Mesenchymal stem cell (in vitro differentiated cells and primary cell): ENCODE measurements at regions not wholly inside any gene's neighbourhood (a gene's known extent, or its start where the extent isn't known, plus 50 kb on each side); places are given as distances from the start of the nearest gene placed in this dataset.
"Not testable (repeated sequence)": the region's sequence is repeated elsewhere in the genome, so short reads cannot be mapped to it uniquely, and the experiment has no call there.

Experiments used
- DNase-seq: peaks from one replicate; pipeline ENCODE4 v3.0.0-alpha.2; 2013
- H2AFZ ChIP-seq: one replicate; pipeline ENCODE4 v1.6.1; 2013; ENCODE audit warnings: low read depth, mild to moderate bottlenecking, control low read depth, inconsistent platforms, low read length, moderate library complexity
- H2AK5ac ChIP-seq: 2 replicates; pipeline ENCODE4 v1.6.1; 2013; ENCODE audit warnings: low read length, moderate library complexity, mild to moderate bottlenecking, inconsistent platforms; ENCODE audit not compliant: severe bottlenecking
- H2BK120ac ChIP-seq: one replicate; pipeline ENCODE4 v1.6.1; 2013; ENCODE audit warnings: low read depth, mild to moderate bottlenecking, inconsistent platforms, low read length, moderate library complexity
- H2BK12ac ChIP-seq, 2 experiments: one replicate each; pipeline ENCODE4 v1.6.1; 2013; ENCODE audit warnings: inconsistent platforms in 2 of 2, low read length in 2 of 2, mild to moderate bottlenecking in 2 of 2, moderate library complexity in 2 of 2, control low read depth in 1 of 2
- H2BK15ac ChIP-seq: one replicate; pipeline ENCODE4 v1.6.1; 2013; ENCODE audit warnings: mild to moderate bottlenecking, low read depth, inconsistent platforms; ENCODE audit not compliant: poor library complexity, severe bottlenecking
- H2BK5ac ChIP-seq: 2 replicates; pipeline ENCODE4 v1.6.1; 2013; ENCODE audit warnings: low read depth, mild to moderate bottlenecking, low read length, control low read depth, inconsistent platforms; ENCODE audit not compliant: poor library complexity, severe bottlenecking
- H3K14ac ChIP-seq, 2 experiments: one replicate each; pipeline ENCODE4 v1.6.1; 2013; ENCODE audit warnings: inconsistent platforms in 2 of 2, low read length in 2 of 2, control low read depth in 1 of 2, mild to moderate bottlenecking in 1 of 2, moderate library complexity in 1 of 2
- H3K18ac ChIP-seq, 2 experiments: one replicate each; pipeline ENCODE4 v1.6.1; 2013; ENCODE audit warnings: inconsistent platforms in 2 of 2, low read length in 2 of 2, control low read depth in 1 of 2, low read depth in 1 of 2, mild to moderate bottlenecking in 1 of 2
- H3K23ac ChIP-seq, 2 experiments: one replicate each; pipeline ENCODE4 v1.6.1; 2013; ENCODE audit warnings: inconsistent platforms in 2 of 2, low read length in 2 of 2, mild to moderate bottlenecking in 2 of 2, moderate library complexity in 2 of 2, control low read depth in 1 of 2
- H3K27ac ChIP-seq: 2 replicates; pipeline ENCODE4 v1.5.1; 2013; ENCODE audit warnings: mild to moderate bottlenecking, moderate library complexity, low read length, control low read depth, inconsistent platforms; ENCODE audit not compliant: poor library complexity, severe bottlenecking
- H3K27me3 ChIP-seq, 2 experiments: 2 replicates each; pipeline versions ENCODE4 v1.6.1 to v1.7.0; 2013; ENCODE audit warnings: low read length in 2 of 2, mild to moderate bottlenecking in 2 of 2, moderate library complexity in 2 of 2, control low read depth in 1 of 2, inconsistent platforms in 1 of 2; ENCODE audit not compliant: control insufficient read depth in 1 of 2, insufficient read depth in 1 of 2
- H3K36me3 ChIP-seq, 2 experiments: 2 replicates each; pipeline versions ENCODE4 v1.6.1 to v1.7.0; 2013; ENCODE audit warnings: low read length in 2 of 2, control low read depth in 1 of 2, inconsistent platforms in 1 of 2, low read depth in 1 of 2, mild to moderate bottlenecking in 1 of 2; ENCODE audit not compliant: insufficient read depth in 2 of 2, control insufficient read depth in 1 of 2
- H3K4ac ChIP-seq, 2 experiments: one replicate each; pipeline ENCODE4 v1.6.1; 2013; ENCODE audit warnings: inconsistent platforms in 2 of 2, low read length in 2 of 2, mild to moderate bottlenecking in 2 of 2, moderate library complexity in 2 of 2, control low read depth in 1 of 2, low read depth in 1 of 2
- H3K4me1 ChIP-seq: 2 replicates; pipeline ENCODE4 v1.6.1; 2013; ENCODE audit warnings: low read depth, low read length, control low read depth; ENCODE audit not compliant: control insufficient read depth, insufficient read depth
- H3K4me2 ChIP-seq: 2 replicates; pipeline ENCODE4 v1.6.1; 2013; ENCODE audit warnings: low read length, mild to moderate bottlenecking, inconsistent platforms; ENCODE audit not compliant: poor library complexity, severe bottlenecking
- H3K4me3 ChIP-seq, 2 experiments: 2 replicates each; pipeline versions ENCODE4 v1.5.1 to v1.7.0; 2013; ENCODE audit warnings: low read length in 2 of 2, mild to moderate bottlenecking in 2 of 2, control low read depth in 1 of 2, low read depth in 1 of 2; ENCODE audit not compliant: insufficient read depth in 1 of 2
- H3K79me1 ChIP-seq: replicated peaks from 2 replicates; pipeline ENCODE4 v1.6.1; 2013; ENCODE audit warnings: mild to moderate bottlenecking, control low read depth, low read length, inconsistent platforms; ENCODE audit not compliant: poor library complexity, severe bottlenecking
- H3K9ac ChIP-seq: 2 replicates; pipeline ENCODE4 v1.7.0; 2013; ENCODE audit warnings: mild to moderate bottlenecking, low read length, moderate library complexity
- H3K9me3 ChIP-seq: 2 replicates; pipeline ENCODE4 v1.7.0; 2013; ENCODE audit warnings: mild to moderate bottlenecking, low read length; ENCODE audit not compliant: control insufficient read depth
- H4K8ac ChIP-seq: one replicate; pipeline ENCODE4 v1.6.1; 2013; ENCODE audit warnings: inconsistent platforms, mild to moderate bottlenecking, low read length, moderate library complexity
- H4K91ac ChIP-seq: one replicate; pipeline ENCODE4 v1.6.1; 2013; ENCODE audit warnings: mild to moderate bottlenecking, low read length, inconsistent platforms
- WGBS: methylation state at CpG from one replicate; pipeline ENCODE4 v1.1.7; 2013; ENCODE audit warnings: mixed read lengths; 5-methylcytosine and 5-hydroxymethylcytosine counted together

GRCh38 chr20:52302051-52302450, 110.5 kb upstream of the ZFP64 start:
- H2AK5ac ChIP-seq, H3K14ac ChIP-seq: not testable (repeated sequence)
- 96% methylated on average over 6 of the region's 6 CpGs for WGBS

GRCh38 chr20:52295556-52295955, 104.0 kb upstream of the ZFP64 start:
- Histone ChIP-seq H2BK15ac (no peak overlapping the region), H2BK12ac (no peak overlapping the region), H3K4ac (no peak overlapping the region), H2AFZ (no peak overlapping the region), H3K27me3 (peaks cover 0 to 2% of the 10 kb centered on the region in 2 experiments), H2BK120ac (no peak overlapping the region), H3K18ac (no peak overlapping the region), H3K4me3 (no peak overlapping the region), H3K9ac (no peak overlapping the region), H2BK5ac (no peak overlapping the region), H3K4me1 (no peaks in the 10 kb centered on the region), H3K4me2 (no peak overlapping the region), H3K79me1 (no peaks in the 10 kb centered on the region), H3K36me3 (no peaks in the 10 kb centered on the region), H2AK5ac (no peak overlapping the region), H3K23ac (no peak overlapping the region), H4K91ac (no peak overlapping the region), H3K27ac (no peak overlapping the region), H3K14ac (no peak overlapping the region), H3K9me3 (peaks cover 9% of the 10 kb centered on the region), H4K8ac (no peak overlapping the region)
- DNase-seq, result peak; percentile 69
- 66% methylated on average over 7 of the region's 7 CpGs for WGBS

More at GRCh38 chr20:52302051-52302450, 110.5 kb upstream of the ZFP64 start:
- H3K4ac ChIP-seq, H2AFZ ChIP-seq, H2BK5ac ChIP-seq, H2BK120ac ChIP-seq, H3K9me3 ChIP-seq, H3K4me1 ChIP-seq, DNase-seq, H3K79me1 ChIP-seq, H3K27ac ChIP-seq, H4K91ac ChIP-seq, H3K9ac ChIP-seq, H3K18ac ChIP-seq, H3K27me3 ChIP-seq, H3K4me3 ChIP-seq, H3K36me3 ChIP-seq, H4K8ac ChIP-seq, H2BK12ac ChIP-seq, H3K23ac ChIP-seq, H3K4me2 ChIP-seq, H2BK15ac ChIP-seq: not testable (repeated sequence)

- H3K14ac ChIP-seq, result peak overlapping the region in 1 of 2 experiments; percentile 85
- H3K79me1 ChIP-seq, result no peaks in the 10 kb centered on the region
- H2BK15ac ChIP-seq, result peak overlapping the region; percentile 80
- H3K27me3 ChIP-seq, result peaks cover 0 to 2% of the 10 kb centered on the region in 2 experiments
- H2AFZ ChIP-seq, result no peak overlapping the region
- H3K36me3 ChIP-seq, result no peaks in the 10 kb centered on the region
- no peak overlapping the region for H4K91ac ChIP-seq
- H3K27ac ChIP-seq, result no peak overlapping the region
- no peak overlapping the region for H2AK5ac ChIP-seq
- no peak overlapping the region for H2BK5ac ChIP-seq
- peak; percentile 53 for DNase-seq
- H2BK12ac ChIP-seq, result peak overlapping the region; percentile 85 to 91
- H3K4ac ChIP-seq, result peak overlapping the region; percentile 80 to 85
- H3K23ac ChIP-seq, result no peak overlapping the region
- H2BK120ac ChIP-seq, result peak overlapping the region; percentile 43
- WGBS, result 50% methylated on average over 2 of the region's 2 CpGs
- H3K9me3 ChIP-seq, result peaks cover 9% of the 10 kb centered on the region
- no peaks in the 10 kb centered on the region for H3K4me1 ChIP-seq
- no peak overlapping the region for H3K4me2 ChIP-seq
- H4K8ac ChIP-seq, result peak overlapping the region; percentile 61
- no peak overlapping the region for H3K9ac ChIP-seq
- H3K18ac ChIP-seq, result peak overlapping the region; percentile 48 to 71
- H3K4me3 ChIP-seq, result no peak overlapping the region
Observed at GRCh38 chr20:52294106-52294628, 102.6 kb upstream of the ZFP64 start.

GRCh38 chr20:52291109-52291508, 99.5 kb upstream of the ZFP64 start:
- H3K79me1 ChIP-seq, result no peaks in the 10 kb centered on the region
- WGBS, result 90% methylated on average over 8 of the region's 12 CpGs

More at GRCh38 chr20:52291109-52291508, 99.5 kb upstream of the ZFP64 start:
- no peak overlapping the region for H3K14ac ChIP-seq
- H3K23ac ChIP-seq, result no peak overlapping the region
- H3K4me1 ChIP-seq, result no peaks in the 10 kb centered on the region
- H2BK15ac ChIP-seq, result no peak overlapping the region
- H2AK5ac ChIP-seq, result no peak overlapping the region
- H3K4me2 ChIP-seq, result no peak overlapping the region
- H3K27ac ChIP-seq, result no peak overlapping the region
- no peak overlapping the region for H2AFZ ChIP-seq
- no peak overlapping the region for H2BK5ac ChIP-seq
- no peak overlapping the region for H3K9ac ChIP-seq
- H3K4me3 ChIP-seq, result no peak overlapping the region
- peaks cover 9% of the 10 kb centered on the region for H3K9me3 ChIP-seq
- peak overlapping the region; percentile 58 to 73 for H3K4ac ChIP-seq
- no peak for DNase-seq
- no peak overlapping the region for H2BK120ac ChIP-seq
- H3K36me3 ChIP-seq, result no peaks in the 10 kb centered on the region
- H3K18ac ChIP-seq, result peak overlapping the region in 1 of 2 experiments; percentile 75
- H3K27me3 ChIP-seq, result peaks cover 0 to 2% of the 10 kb centered on the region in 2 experiments
- peak overlapping the region; percentile 10 for H4K8ac ChIP-seq
- H4K91ac ChIP-seq, result no peak overlapping the region
- H2BK12ac ChIP-seq, result peak overlapping the region in 1 of 2 experiments; percentile 98
